ENCODE measurements at regions not wholly inside any gene's neighbourhood (a gene's known extent, or its start where the extent isn't known, plus 50 kb on each side); places are given as distances from the start of the nearest gene placed in this dataset.

DNA sequence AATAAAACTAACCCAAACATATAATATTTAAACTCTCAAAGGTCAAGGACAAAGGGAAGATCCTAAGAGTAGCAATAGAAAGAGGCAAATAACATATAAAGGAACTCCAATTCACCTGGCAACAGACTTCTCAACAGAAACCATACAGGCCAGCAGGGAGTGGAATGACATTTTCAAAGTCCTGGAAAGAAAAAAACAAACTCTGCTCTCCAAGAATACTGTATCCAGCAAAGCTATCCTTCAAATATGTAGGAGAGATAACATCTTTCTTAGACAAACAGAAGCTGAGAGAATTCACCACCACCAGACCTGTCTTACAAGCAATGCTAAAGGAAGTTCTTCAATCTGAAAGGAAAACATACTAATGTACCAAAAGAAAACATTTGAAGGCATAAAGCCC is 51.5 kb upstream of the TMEM158 start:
- no peak for DNase-seq (ENCODE audit: low spot score)

GRCh38 chr3:45280232-45280631 is 54.1 kb upstream of the TMEM158 start:
- no peak for DNase-seq (ENCODE audit: low spot score)

- no peak for DNase-seq (ENCODE audit: low spot score)
These were observed 54.9 kb upstream of the TMEM158 start for GRCh38 chr3:45280971-45281370.

DNA sequence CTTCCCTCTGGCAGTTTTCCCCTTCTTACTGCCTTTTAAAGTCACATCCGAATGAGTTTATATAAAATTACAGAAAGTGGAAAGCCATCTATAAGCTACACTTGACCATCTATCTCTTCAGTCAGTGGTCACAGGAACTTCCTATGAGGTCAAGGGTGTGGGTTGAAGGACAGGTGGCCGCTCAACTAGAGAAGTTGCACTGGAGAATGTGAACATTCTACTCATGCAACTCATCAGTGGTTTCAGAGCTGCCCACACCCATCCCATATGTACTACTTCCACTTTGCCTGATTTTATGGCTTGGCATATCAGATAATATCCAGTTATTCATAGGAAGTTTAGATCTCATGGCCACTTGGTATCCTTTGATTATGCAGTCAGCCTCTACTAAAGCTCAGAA is 57.4 kb upstream of the TMEM158 start:
- no peak for DNase-seq (ENCODE audit: low spot score)

DNA sequence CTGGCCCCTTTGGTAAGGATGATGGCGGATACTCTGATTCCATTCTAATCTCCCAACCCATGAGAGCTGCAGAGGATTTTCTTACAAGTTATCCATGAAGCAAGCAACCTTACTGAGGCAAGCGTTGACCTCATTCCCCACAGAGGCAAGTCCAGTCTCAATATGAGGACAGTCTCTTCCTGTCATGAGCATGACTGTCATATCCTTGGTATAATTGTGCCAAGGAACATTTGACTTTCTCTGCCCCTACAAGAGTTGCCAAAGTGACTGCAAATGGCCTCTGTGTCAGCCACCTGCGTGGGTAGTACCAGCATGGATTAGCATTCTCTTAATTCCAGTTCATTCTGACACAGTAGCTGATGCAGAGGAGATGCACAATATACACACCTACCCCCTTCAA is 71.2 kb upstream of the TMEM158 start:
- no peak for DNase-seq (ENCODE audit: low spot score)

GRCh38 chr3:45302470-45302869 is 76.4 kb upstream of the TMEM158 start:
- DNase-seq (ENCODE audit: low spot score), result no peak

- no peak for DNase-seq (ENCODE audit: low spot score)
These were observed 80.4 kb upstream of the TMEM158 start for GRCh38 chr3:45306406-45307008.

GRCh38 chr3:45309876-45310275 is 78.5 kb upstream of the LARS2 start:
- DNase-seq (ENCODE audit: low spot score), result no peak

GRCh38 chr3:45311327-45311726 is 77.0 kb upstream of the LARS2 start:
- DNase-seq (ENCODE audit: low spot score), result no peak

GRCh38 chr3:45311953-45312801 is 76.2 kb upstream of the LARS2 start:
- no peak for DNase-seq (ENCODE audit: low spot score)

- no peak for DNase-seq (ENCODE audit: low spot score)
These were observed 75.4 kb upstream of the LARS2 start for GRCh38 chr3:45312836-45313493.

DNA sequence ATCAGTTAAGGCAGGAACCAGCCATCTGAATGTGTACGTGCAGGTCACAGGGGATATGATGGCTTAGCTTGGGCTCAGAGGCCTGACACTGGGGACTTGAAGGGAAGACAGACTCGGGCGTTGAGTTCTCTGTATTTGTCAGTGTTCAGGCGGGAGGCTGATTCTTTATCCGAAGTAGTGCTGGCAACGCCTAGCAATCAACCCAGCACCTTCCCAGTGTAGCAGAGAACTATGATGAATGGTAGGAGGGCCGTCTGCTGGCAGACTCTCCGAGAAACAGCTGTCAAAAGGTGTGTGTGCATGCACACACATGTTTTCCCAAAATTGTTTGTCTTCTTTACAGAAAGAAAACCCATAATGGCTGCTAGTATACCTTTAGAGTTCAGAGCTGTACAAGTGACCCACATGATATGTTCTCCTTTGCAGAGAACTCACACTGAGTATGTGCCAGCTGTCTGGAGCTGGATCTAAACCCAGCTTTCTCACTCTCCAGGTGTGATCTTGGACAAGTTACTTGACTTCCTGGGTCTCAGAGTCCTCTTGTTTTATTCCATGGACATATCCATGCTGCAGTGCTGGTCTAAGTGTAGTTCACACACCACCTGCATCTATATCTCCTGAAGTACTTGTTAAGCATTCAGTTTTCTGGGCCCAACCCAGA is 74.5 kb upstream of the LARS2 start:
- DNase-seq (ENCODE audit: low spot score), result no peak

DNA sequence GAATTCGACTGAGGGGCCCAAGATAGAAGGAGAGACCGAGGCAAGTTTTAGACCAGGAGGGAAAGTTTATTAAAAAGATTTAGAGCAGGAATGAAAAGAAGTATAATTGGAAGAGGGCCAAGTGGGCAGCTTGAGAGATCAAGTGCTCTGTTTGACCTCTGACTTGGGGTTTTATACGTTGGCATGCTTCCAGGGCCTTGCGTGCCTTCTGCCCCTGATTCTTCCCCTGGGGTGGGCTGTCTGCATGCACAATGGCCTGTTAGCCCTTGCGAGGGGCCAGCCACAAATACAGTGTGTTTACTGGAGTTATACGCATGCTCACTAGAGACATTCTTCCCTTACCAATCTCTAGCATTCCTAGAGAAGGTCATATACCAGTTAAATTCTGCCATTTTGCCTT is 70.7 kb upstream of the LARS2 start:
- DNase-seq (ENCODE audit: low spot score), result no peak

DNA sequence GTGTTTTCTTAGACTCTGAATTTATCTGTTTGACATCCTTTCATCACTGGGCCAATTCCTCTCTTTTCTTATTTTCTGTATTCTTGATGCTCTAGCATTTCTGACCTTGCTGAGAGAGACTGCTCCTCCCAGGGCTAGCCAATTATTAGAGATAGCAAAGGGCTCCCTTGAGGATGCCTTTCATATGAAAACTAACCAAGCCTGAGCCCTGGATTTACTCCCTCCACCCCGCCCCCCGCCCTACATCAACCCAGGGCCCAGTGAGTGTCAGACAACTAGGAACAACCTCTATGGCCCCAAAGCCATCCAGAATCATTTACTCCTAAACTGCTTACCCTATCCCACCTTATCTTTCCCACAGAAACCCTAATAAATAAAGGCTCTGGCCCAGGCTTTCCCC is 69.7 kb upstream of the LARS2 start:
- no peak for DNase-seq (ENCODE audit: low spot score)

- DNase-seq (ENCODE audit: low spot score), result no peak
These were observed 69.0 kb upstream of the LARS2 start for GRCh38 chr3:45319231-45319995.

DNA sequence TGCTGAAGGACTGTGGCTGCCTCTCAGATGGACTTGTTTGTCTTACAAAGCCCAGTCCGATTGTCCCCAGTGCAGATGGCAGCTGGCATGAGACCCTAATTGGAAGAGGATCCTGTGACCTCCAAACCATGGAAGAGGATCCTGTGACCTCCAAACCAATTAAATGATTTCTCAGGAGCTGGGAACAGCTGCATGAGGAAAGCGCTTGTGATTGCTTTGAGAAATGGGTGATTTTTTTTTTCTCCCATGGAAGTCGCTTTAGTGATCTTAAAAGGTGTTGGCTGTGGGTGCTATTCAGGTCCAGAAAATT is 68.4 kb upstream of the LARS2 start:
- DNase-seq (ENCODE audit: low spot score), result no peak

GRCh38 chr3:45320986-45321385 is 67.4 kb upstream of the LARS2 start:
- no peak for DNase-seq (ENCODE audit: low spot score)

DNA sequence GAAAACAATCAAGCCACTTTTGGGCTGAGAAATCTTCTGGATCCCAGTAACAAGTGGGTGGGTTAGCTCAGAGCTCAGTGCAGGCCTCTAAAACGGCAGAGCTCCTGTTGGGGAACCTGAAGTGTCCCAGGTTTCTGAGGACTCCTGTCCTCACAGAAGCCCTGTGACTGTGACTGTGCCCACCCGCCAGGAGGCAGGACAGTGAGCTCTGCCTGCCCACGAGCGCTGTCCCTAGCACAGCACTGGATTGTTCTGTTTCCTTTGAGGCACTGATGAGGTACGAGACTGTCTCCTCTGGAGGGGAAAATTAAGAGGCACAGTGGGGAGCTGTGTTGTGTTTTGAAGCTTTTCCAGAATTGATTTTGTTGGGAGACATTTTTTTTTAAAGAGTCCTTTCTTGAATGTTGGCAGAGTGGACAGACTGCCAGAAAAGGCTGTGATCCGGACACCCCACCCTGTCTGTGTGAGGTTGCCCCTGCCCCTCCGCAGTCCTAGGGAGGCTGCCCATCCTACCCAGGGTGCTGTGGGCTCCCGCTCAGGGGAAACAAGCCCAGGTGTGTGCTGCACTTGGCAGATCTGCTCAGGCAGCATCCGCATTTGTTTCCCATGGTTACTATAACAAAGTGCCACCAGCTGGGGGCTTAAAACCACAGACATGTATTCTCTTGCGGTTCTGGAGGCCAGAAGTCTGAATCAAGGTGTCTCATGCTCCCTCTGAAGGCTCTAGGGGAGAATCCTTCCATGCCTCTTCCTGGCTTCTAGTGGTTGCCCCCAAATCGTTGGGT is 66.6 kb upstream of the LARS2 start:
- DNase-seq (ENCODE audit: low spot score), result no peak

GRCh38 chr3:45322616-45323015 is 65.8 kb upstream of the LARS2 start:
- no peak for DNase-seq (ENCODE audit: low spot score)

- no peak for DNase-seq (ENCODE audit: low spot score)
These were observed 62.7 kb upstream of the LARS2 start for GRCh38 chr3:45325676-45326075.

DNA sequence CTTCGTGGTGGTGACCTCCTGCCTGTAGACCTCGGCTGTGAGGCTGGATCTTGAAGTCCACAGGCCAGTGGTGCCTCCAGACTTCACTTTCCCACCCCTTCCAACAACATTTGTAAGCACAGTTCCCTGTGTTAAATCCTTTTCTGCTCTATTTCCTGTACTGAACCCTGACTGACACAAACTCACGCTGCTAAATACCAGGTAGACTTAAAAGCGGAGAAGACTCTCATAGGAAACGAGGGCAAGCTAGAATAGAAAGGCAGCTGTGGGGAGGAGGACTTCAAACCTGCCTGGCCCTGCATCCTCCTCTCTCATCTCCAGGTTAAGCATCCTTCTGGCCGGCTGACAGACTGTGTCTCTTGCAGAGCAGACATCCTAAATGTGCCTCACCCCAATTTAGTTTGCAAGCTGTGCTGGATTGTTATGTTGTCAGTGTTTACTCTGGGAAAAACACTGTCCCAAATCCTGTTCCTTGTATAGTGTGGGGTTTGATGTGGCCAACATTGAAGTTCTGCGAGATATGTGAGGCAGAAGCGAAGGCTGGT is 58.5 kb upstream of the LARS2 start:
- no peak for DNase-seq (ENCODE audit: low spot score)
